ENCODE measurements at regions not wholly inside any gene's neighbourhood (a gene's known extent, or its start where the extent isn't known, plus 50 kb on each side); places are given as distances from the start of the nearest gene placed in this dataset.

- Mint-ChIP-seq H3K36me3 (ENCODE audit: insufficient read depth in 2 of 2) (no peaks in the 10 kb centered on the region), H3K27me3 (ENCODE audit: low read depth) (no peaks in the 10 kb centered on the region), H3K4me3 (no peak overlapping the region), H3K9me3 (peaks cover 0 to 2% of the 10 kb centered on the region in 2 donors), H3K4me1 (ENCODE audit: low read depth) (no peaks in the 10 kb centered on the region), H3K27ac (no peak overlapping the region)
- no peak for DNase-seq
- no peak for ATAC-seq (replicated peaks in 1 of 2)
Measured at GRCh38 chr7:115078386-115078785, 156.5 kb downstream of the MDFIC start.

DNA sequence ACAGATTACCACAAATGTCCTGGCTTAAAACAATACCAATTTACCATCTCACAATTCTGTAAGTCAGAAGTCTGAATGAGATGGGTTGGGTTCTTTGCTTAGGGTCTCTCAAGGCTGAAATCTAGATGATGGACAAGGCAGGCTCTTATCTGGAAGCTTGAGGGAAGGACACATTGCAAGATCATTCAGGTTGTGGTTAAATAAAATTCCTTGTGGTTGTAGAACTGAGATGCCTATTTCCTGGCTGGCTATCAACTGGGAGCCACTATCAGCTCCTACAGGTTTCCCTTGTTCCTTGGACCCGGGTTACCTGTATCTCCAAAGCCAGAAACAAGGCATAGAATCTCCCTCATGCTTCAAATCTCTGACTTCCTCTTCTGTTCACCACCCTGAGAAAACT lies 148.4 kb downstream of the MDFIC start:
- Mint-ChIP-seq H3K27ac (no peak overlapping the region), H3K4me3 (no peak overlapping the region), H3K36me3 (ENCODE audit: insufficient read depth in 2 of 2) (no peaks in the 10 kb centered on the region), H3K9me3 (peaks cover 2 to 5% of the 10 kb centered on the region in 2 donors), H3K4me1 (ENCODE audit: low read depth) (peaks cover 5% of the 10 kb centered on the region), H3K27me3 (ENCODE audit: low read depth) (no peaks in the 10 kb centered on the region)
- no peak for DNase-seq
- no peak for ATAC-seq (replicated peaks in 1 of 2)
